ENCODE measurements at regions not wholly inside any gene's neighbourhood (a gene's known extent, or its start where the extent isn't known, plus 50 kb on each side); places are given as distances from the start of the nearest gene placed in this dataset.

DNA sequence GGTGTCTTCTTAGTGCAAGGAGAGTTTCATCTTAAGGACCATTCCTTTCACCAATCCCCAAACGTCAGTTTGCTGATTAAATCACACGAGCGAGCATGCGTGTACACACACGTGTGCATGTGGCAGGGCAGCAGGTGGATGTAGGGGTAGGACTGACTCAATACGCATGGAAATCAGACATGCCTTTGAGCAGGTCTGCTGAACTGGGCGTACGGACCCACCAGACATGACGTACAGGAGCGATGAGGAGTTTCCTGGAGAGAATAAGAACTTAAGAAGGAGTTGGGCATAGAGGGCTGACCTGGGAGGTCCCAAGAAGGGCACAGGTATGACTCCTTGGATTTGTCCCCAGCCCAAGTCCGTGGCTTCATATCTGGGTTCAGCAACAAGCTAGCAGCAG is 170.0 kb downstream of the FGF18 start:
- TF ChIP-seq, protein P1, sequence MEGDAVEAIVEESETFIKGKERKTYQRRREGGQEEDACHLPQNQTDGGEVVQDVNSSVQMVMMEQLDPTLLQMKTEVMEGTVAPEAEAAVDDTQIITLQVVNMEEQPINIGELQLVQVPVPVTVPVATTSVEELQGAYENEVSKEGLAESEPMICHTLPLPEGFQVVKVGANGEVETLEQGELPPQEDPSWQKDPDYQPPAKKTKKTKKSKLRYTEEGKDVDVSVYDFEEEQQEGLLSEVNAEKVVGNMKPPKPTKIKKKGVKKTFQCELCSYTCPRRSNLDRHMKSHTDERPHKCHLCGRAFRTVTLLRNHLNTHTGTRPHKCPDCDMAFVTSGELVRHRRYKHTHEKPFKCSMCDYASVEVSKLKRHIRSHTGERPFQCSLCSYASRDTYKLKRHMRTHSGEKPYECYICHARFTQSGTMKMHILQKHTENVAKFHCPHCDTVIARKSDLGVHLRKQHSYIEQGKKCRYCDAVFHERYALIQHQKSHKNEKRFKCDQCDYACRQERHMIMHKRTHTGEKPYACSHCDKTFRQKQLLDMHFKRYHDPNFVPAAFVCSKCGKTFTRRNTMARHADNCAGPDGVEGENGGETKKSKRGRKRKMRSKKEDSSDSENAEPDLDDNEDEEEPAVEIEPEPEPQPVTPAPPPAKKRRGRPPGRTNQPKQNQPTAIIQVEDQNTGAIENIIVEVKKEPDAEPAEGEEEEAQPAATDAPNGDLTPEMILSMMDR (IDR thresholded peaks at IDR 0.05 in 4 of 5, conservative IDR thresholded peaks at IDR 0.05 in 1 of 5), result no peak
- no peak for TF ChIP-seq POLR2A (IDR thresholded peaks at IDR 0.05)

Measured in gastrocnemius medialis (tissue), 4 donors.